ENCODE measurements at regions not wholly inside any gene's neighbourhood (a gene's known extent, or its start where the extent isn't known, plus 50 kb on each side); places are given as distances from the start of the nearest gene placed in this dataset.

GRCh38 chr6:40966860-40967259, 72.2 kb downstream of the UNC5CL start:
- Histone ChIP-seq H3K4me3 (ENCODE audit: control insufficient read depth in 2 of 3, extremely low read depth in 1 of 3, insufficient read depth in 2 of 3, low read depth in 1 of 3, low read length in 3 of 3) (no peak overlapping the region), H3K4me1 (ENCODE audit: control insufficient read depth, extremely low read depth, insufficient read depth, low read length) (peaks cover 14% of the 10 kb centered on the region), H4K20me1 (ENCODE audit: control insufficient read depth, extremely low read depth, insufficient read depth, low read length) (no peaks in the 10 kb centered on the region), H3K27me3 (ENCODE audit: control insufficient read depth, extremely low read depth, insufficient read depth, low read length) (peaks cover 2% of the 10 kb centered on the region), H3K79me2 (ENCODE audit: control insufficient read depth, insufficient read depth, low read length) (no peaks in the 10 kb centered on the region), H3K9me3 (ENCODE audit: control insufficient read depth, low read depth, low read length) (no peaks in the 10 kb centered on the region), H3K36me3 (ENCODE audit: control insufficient read depth in 2 of 2, extremely low read depth in 1 of 2, insufficient read depth in 2 of 2, low read length in 2 of 2) (no peaks in the 10 kb centered on the region), H3K4me2 (ENCODE audit: control insufficient read depth, extremely low read depth, insufficient read depth, low read depth, low read length) (no peak overlapping the region), H3K9ac (ENCODE audit: control insufficient read depth, extremely low read depth, insufficient read depth, low read length) (no peak overlapping the region), H3K27ac (ENCODE audit: control insufficient read depth, insufficient read depth, low read length) (no peak overlapping the region), H2AFZ (ENCODE audit: control insufficient read depth, low read length) (no peak overlapping the region), H3K9me1 (ENCODE audit: control insufficient read depth, extremely low read depth, insufficient read depth, low read length) (no peaks in the 10 kb centered on the region)
- dilution Hi-C loops (cut with MboI; ENCODE audit: extremely low pct_ligation_motif_present, low sequenced_read_pairs), result no loop called here
- TF ChIP-seq EZH2 (IDR thresholded peaks at IDR 0.05; ENCODE audit: low read length), result no peak
- TF ChIP-seq, protein P1, sequence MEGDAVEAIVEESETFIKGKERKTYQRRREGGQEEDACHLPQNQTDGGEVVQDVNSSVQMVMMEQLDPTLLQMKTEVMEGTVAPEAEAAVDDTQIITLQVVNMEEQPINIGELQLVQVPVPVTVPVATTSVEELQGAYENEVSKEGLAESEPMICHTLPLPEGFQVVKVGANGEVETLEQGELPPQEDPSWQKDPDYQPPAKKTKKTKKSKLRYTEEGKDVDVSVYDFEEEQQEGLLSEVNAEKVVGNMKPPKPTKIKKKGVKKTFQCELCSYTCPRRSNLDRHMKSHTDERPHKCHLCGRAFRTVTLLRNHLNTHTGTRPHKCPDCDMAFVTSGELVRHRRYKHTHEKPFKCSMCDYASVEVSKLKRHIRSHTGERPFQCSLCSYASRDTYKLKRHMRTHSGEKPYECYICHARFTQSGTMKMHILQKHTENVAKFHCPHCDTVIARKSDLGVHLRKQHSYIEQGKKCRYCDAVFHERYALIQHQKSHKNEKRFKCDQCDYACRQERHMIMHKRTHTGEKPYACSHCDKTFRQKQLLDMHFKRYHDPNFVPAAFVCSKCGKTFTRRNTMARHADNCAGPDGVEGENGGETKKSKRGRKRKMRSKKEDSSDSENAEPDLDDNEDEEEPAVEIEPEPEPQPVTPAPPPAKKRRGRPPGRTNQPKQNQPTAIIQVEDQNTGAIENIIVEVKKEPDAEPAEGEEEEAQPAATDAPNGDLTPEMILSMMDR (optimal IDR thresholded peaks at IDR 0.05 in 1 of 3, IDR thresholded peaks at IDR 0.05 in 1 of 3, conservative IDR thresholded peaks at IDR 0.05 in 1 of 3; ENCODE audit: extremely low read depth in 1 of 3, insufficient read depth in 2 of 3, low read length in 3 of 3), result no peak
- no peak for FAIRE-seq
- no peak for DNase-seq (ENCODE audit: low read depth, low spot score)

- dilution Hi-C loops (cut with MboI; ENCODE audit: extremely low pct_ligation_motif_present, low sequenced_read_pairs), result no loop called here
- Histone ChIP-seq H3K4me3 (ENCODE audit: control insufficient read depth in 2 of 3, extremely low read depth in 1 of 3, insufficient read depth in 2 of 3, low read depth in 1 of 3, low read length in 3 of 3) (no peak overlapping the region), H3K27ac (ENCODE audit: control insufficient read depth, insufficient read depth, low read length) (no peak overlapping the region), H3K9me1 (ENCODE audit: control insufficient read depth, extremely low read depth, insufficient read depth, low read length) (no peaks in the 10 kb centered on the region), H3K36me3 (ENCODE audit: control insufficient read depth in 2 of 2, extremely low read depth in 1 of 2, insufficient read depth in 2 of 2, low read length in 2 of 2) (no peaks in the 10 kb centered on the region), H4K20me1 (ENCODE audit: control insufficient read depth, extremely low read depth, insufficient read depth, low read length) (no peaks in the 10 kb centered on the region), H3K27me3 (ENCODE audit: control insufficient read depth, extremely low read depth, insufficient read depth, low read length) (no peaks in the 10 kb centered on the region), H2AFZ (ENCODE audit: control insufficient read depth, low read length) (no peak overlapping the region), H3K4me2 (ENCODE audit: control insufficient read depth, extremely low read depth, insufficient read depth, low read depth, low read length) (no peak overlapping the region), H3K4me1 (ENCODE audit: control insufficient read depth, extremely low read depth, insufficient read depth, low read length) (peaks cover 22% of the 10 kb centered on the region), H3K9ac (ENCODE audit: control insufficient read depth, extremely low read depth, insufficient read depth, low read length) (no peak overlapping the region), H3K9me3 (ENCODE audit: control insufficient read depth, low read depth, low read length) (no peaks in the 10 kb centered on the region), H3K79me2 (ENCODE audit: control insufficient read depth, insufficient read depth, low read length) (no peaks in the 10 kb centered on the region)
- DNase-seq (ENCODE audit: low read depth, low spot score) (no peak), FAIRE-seq (no peak)
- TF ChIP-seq EZH2 (IDR thresholded peaks at IDR 0.05; ENCODE audit: low read length), result no peak
- TF ChIP-seq, protein P1 (optimal IDR thresholded peaks at IDR 0.05 in 1 of 3, IDR thresholded peaks at IDR 0.05 in 1 of 3, conservative IDR thresholded peaks at IDR 0.05 in 1 of 3; ENCODE audit: extremely low read depth in 1 of 3, insufficient read depth in 2 of 3, low read length in 3 of 3), result no peak
Observed at GRCh38 chr6:40965046-40965445, 74.0 kb downstream of the UNC5CL start.
